ENCODE measurements at regions not wholly inside any gene's neighbourhood (a gene's known extent, or its start where the extent isn't known, plus 50 kb on each side); places are given as distances from the start of the nearest gene placed in this dataset.

GRCh38 chr12:45557016-45557415 is 172.5 kb upstream of the ARID2 start:
- Histone ChIP-seq H3K4me1 (replicated peaks in 1 of 2; ENCODE audit: control insufficient read depth in 2 of 2, insufficient read depth in 2 of 2, low read length in 2 of 2) (no peaks in the 10 kb centered on the region), H3K27me3 (ENCODE audit: control insufficient read depth in 2 of 2, insufficient read depth in 2 of 2, low read length in 2 of 2) (peaks cover 0 to 3% of the 10 kb centered on the region in 2 experiments; a peak in 2 of 5 replicates), H3K9ac (ENCODE audit: insufficient read depth in 1 of 2, low read depth in 2 of 2, low read length in 2 of 2) (no peak overlapping the region), H3K27ac (ENCODE audit: extremely low read depth, low read depth, low read length) (no peak overlapping the region), H3K36me3 (ENCODE audit: control insufficient read depth, insufficient read depth, low read length) (no peaks in the 10 kb centered on the region), H3K4me2 (ENCODE audit: insufficient read depth, low read length) (no peak overlapping the region), H2AFZ (ENCODE audit: low read depth, low read length) (no peak overlapping the region), H3K9me3 (replicated peaks; ENCODE audit: control insufficient read depth, insufficient read depth, low read depth, low read length) (no peaks in the 10 kb centered on the region), H3K4me3 (no peak overlapping the region), H4K20me1 (replicated peaks; ENCODE audit: control insufficient read depth, insufficient read depth, low read length) (no peaks in the 10 kb centered on the region), H3K79me2 (ENCODE audit: control insufficient read depth, insufficient read depth, low read length) (no peaks in the 10 kb centered on the region), H3K9me1 (ENCODE audit: control insufficient read depth, insufficient read depth, low read length) (no peaks in the 10 kb centered on the region)
- no peak for DNase-seq (ENCODE audit: extremely low read depth in 1 of 4, low spot score in 3 of 4)
- ChIA-PET CTCF (ENCODE audit: low intra/inter-chr PET ratio) (no interaction called here), POLR2A (interaction anchor here (0.6 to 1.4 kb wide), 2 partner anchors 32 to 74 kb away, joined by 3 read pairs; no protein-coding TSS in a partner anchor)
- ATAC-seq = no peak
- intact Hi-C loops (cut with micrococcal nuclease) = no loop called here
- FAIRE-seq = no peak
- in situ Hi-C loops (cut with MboI) = no loop called here
- no peak for TF ChIP-seq ZNF232 (CRISPR knock-in tag; IDR thresholded peaks at IDR 0.05)
- no peak for TF ChIP-seq CBFA2T2 (conservative IDR thresholded peaks at IDR 0.05)
- BruUV-seq (replicated peaks) = no TSS peak

DNA sequence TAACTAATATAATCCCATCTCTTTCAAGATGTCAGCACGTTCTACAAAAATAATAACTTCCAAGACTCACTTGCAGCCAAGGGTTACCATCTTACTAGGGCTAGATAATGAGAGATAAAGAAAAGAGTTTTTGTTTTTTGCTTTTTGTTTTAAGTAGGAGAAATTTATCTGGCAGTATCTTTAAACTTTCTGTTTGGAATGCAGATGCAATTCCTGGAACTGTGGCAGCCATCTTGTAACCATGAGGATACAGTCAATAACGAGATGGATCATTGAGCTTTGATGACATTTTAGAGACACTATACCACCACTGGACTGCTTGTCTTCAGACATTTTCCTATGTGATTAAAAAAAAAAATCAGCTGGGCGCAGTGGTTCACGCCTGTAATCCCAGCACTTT is 171.2 kb upstream of the ARID2 start:
- in situ Hi-C loops (cut with MboI) = no loop called here
- Histone ChIP-seq H3K27me3 (ENCODE audit: control insufficient read depth in 2 of 2, insufficient read depth in 2 of 2, low read length in 2 of 2) (peaks cover 0 to 3% of the 10 kb centered on the region in 2 experiments; a peak in 2 of 5 replicates), H2AFZ (ENCODE audit: low read depth, low read length) (no peak overlapping the region), H3K9ac (ENCODE audit: insufficient read depth in 1 of 2, low read depth in 2 of 2, low read length in 2 of 2) (no peak overlapping the region), H3K36me3 (ENCODE audit: control insufficient read depth, insufficient read depth, low read length) (no peaks in the 10 kb centered on the region), H3K79me2 (ENCODE audit: control insufficient read depth, insufficient read depth, low read length) (no peaks in the 10 kb centered on the region), H3K4me3 (no peak overlapping the region), H4K20me1 (replicated peaks; ENCODE audit: control insufficient read depth, insufficient read depth, low read length) (no peaks in the 10 kb centered on the region), H3K27ac (ENCODE audit: extremely low read depth, low read depth, low read length) (no peak overlapping the region), H3K9me1 (ENCODE audit: control insufficient read depth, insufficient read depth, low read length) (no peaks in the 10 kb centered on the region), H3K4me2 (ENCODE audit: insufficient read depth, low read length) (no peak overlapping the region), H3K4me1 (replicated peaks in 1 of 2; ENCODE audit: control insufficient read depth in 2 of 2, insufficient read depth in 2 of 2, low read length in 2 of 2) (no peaks in the 10 kb centered on the region), H3K9me3 (replicated peaks; ENCODE audit: control insufficient read depth, insufficient read depth, low read depth, low read length) (no peaks in the 10 kb centered on the region)
- ChIA-PET CTCF (ENCODE audit: low intra/inter-chr PET ratio) (no interaction called here), POLR2A (no interaction called here)
- TF ChIP-seq FOXJ2 (tag; IDR thresholded peaks at IDR 0.05) (no peak), RBM25 (IDR thresholded peaks at IDR 0.05; ENCODE audit: low read depth, low read length, severe bottlenecking) (peak; percentile 84)
- FAIRE-seq (no peak), ATAC-seq (no peak), DNase-seq (ENCODE audit: extremely low read depth in 1 of 4, low spot score in 3 of 4) (no peak)
- no TSS peak for BruUV-seq (replicated peaks)
- 1% methylated on average over 4 of the region's 4 CpGs for WGBS (ENCODE audit: insufficient coverage, low coverage, missing lambda C conversion rate)
- intact Hi-C loops (cut with micrococcal nuclease) = no loop called here

Measured in K562 (cell line).